ENCODE measurements at regions not wholly inside any gene's neighbourhood (a gene's known extent, or its start where the extent isn't known, plus 50 kb on each side); places are given as distances from the start of the nearest gene placed in this dataset.

DNA sequence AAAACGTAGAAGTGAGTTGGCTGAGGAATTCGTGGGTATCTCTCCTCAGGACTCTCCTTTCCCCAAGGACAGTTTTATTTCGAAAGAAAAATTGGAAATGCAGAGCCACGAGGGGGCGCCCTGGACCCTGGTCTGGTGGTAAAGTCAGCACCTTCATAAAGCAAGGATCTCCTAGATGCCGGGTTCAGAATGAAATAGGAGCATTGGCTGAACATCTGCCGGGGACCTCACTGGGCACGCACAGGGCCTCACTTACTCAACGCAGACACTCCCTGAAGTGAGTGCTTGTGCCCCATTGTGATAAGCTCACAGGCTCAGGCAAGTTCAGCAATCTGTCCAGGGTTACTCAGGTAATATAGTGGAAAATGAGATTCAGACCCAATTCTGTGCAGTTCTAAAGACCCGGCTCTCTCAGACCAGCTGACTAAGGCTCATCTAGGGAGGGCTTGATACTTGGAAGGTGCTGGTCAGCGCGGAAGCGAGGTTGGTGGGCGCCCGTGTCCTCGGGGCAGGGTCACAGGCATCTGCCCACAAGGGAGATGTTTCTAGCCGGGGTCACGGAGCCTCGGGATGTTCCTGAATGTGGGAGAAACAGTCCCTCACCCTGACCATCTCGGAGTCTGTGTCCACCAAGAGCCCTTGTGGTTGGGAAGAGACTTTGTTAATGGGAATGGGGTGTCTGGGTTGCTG is 55.7 kb upstream of the ETV3 start:
- peak; percentile 63 for DNase-seq (ENCODE audit: low spot score)

DNA sequence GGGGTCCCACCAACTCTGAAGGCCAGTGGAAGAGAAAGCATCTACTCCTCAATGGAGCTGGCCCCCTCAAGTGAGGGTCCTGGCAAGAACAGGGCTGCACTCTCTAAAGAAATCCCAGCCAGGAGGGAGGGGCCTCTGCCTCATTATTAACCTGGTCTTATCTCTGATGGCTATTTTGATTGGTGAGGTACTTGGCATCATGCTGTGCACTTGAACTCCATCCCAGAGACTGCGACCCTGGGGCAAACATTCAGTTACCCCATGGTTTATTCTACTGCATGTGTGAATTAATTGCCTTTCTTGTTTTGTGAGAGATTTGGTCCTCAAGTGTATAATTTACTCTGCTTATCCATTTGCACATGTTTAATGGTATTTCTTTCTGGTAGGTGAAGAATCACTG is 55.0 kb upstream of the ETV3 start:
- DNase-seq (ENCODE audit: low spot score): no peak

DNA sequence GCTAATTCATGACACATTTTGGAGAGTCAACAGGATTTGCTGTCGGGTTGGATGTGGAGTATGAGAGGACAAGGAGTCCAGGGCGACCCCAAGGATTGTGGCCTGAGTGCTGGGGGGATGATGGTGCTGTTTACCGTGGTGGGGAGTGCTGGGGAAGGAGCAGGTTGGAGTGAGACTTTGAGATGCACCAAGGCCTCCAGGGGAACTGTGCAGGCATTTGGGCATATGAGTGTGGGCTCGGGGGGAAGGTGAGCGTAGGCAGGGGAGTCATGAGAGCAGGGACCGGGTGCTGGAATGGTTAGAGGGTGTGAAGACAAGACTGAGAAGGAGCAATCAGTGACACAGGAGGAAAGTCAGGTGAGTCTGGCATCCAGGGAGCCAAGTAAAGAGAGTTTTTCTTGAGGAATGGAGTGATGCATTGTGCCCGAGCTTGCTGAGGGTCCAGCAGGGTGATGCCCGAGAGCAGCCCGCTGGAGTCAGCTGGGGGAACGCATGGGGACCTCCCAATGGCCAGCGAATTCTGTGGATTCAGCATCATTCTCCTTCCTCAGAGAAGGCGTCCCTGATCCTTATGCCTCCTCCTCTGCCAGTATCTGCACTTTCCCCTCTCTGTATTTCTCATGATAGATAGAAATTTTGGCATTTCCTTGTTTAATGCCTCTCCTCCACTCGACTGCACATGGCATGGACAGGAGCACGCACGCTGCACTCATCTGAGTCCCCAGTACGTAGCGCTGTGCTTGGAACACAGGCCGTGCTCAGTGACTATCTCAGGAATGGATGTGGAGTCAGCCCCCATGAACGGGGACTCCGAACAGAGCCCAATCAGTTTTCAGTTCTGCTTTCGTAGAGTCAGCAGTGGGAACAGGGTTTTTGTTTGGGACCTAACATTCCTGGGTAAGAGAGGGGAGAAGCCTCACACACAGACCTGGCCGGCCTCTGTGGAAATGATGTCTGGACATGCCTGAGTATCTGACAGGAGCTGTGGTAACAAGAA is 52.1 kb upstream of the ETV3 start:
- no peak for DNase-seq (ENCODE audit: low spot score)

DNA sequence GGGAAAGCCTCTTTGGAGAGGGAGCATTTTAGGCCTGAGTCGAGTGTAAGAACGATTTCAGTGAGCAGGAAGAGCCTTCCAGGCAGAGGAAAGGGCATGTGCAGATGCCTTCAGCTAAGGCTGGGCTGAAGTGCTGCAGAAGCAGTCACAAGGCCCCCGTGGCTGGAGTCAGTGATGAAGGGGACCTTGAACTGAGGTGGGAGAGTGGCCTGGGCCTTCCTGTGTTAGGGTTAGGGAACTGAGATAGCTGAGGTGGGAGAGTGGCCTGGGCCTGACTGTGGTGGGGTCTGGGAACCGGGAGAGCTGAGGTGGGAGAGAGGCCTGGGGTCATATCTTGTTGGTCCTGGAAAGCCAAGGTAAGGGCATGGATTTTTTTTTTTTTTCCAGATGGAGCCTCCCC is 50.9 kb upstream of the ETV3 start:
- DNase-seq (ENCODE audit: low spot score): no peak
